ENCODE measurements at regions not wholly inside any gene's neighbourhood (a gene's known extent, or its start where the extent isn't known, plus 50 kb on each side); places are given as distances from the start of the nearest gene placed in this dataset.

DNA sequence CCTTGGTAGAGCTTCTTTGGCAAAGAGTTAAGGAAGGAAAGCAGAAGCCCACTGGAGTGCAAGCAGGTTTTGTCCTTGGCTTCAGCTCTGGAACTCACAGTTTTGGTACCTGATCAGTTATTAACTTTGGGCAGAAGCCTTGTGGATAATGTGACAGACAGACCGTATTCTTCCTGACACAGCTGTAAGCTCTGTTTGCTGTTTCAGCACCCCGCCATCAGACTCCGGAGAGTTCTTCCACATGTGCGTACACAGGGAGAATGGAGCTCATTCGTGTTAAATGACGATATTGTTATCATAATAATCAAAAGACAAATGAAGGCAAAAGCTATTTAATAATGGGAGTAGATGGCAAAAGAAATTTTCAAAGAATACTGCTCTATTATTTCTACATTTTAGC lies 155.1 kb upstream of the ARGLU1 start:
- no peak overlapping the region for H3K4me3 ChIP-seq
- intact Hi-C loops (cut with DNase I) = no loop called here
- no peaks in the 10 kb centered on the region for H3K4me1 ChIP-seq
- peak in 1 of 4 donors; percentile 41 for DNase-seq
- H3K9me3 ChIP-seq = peaks cover 0 to 13% of the 10 kb centered on the region in 2 donors
- no peak overlapping the region for H3K27ac ChIP-seq
- no peaks in the 10 kb centered on the region for H3K27me3 ChIP-seq
- TF ChIP-seq, protein P1, sequence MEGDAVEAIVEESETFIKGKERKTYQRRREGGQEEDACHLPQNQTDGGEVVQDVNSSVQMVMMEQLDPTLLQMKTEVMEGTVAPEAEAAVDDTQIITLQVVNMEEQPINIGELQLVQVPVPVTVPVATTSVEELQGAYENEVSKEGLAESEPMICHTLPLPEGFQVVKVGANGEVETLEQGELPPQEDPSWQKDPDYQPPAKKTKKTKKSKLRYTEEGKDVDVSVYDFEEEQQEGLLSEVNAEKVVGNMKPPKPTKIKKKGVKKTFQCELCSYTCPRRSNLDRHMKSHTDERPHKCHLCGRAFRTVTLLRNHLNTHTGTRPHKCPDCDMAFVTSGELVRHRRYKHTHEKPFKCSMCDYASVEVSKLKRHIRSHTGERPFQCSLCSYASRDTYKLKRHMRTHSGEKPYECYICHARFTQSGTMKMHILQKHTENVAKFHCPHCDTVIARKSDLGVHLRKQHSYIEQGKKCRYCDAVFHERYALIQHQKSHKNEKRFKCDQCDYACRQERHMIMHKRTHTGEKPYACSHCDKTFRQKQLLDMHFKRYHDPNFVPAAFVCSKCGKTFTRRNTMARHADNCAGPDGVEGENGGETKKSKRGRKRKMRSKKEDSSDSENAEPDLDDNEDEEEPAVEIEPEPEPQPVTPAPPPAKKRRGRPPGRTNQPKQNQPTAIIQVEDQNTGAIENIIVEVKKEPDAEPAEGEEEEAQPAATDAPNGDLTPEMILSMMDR (IDR thresholded peaks at IDR 0.05) = no peak
- no peaks in the 10 kb centered on the region for H3K36me3 ChIP-seq
- ATAC-seq = no peak

- TF ChIP-seq, protein P1 (IDR thresholded peaks at IDR 0.05) = no peak
- peak in 2 of 4 donors; percentile 37 to 46 for DNase-seq
- Histone ChIP-seq H3K27me3 (no peaks in the 10 kb centered on the region), H3K36me3 (no peaks in the 10 kb centered on the region), H3K4me1 (no peaks in the 10 kb centered on the region), H3K4me3 (no peak overlapping the region), H3K27ac (no peak overlapping the region), H3K9me3 (peaks cover 0 to 17% of the 10 kb centered on the region in 2 donors)
- intact Hi-C loops (cut with DNase I) = no loop called here
- no peak for ATAC-seq
These were observed 154.7 kb upstream of the ARGLU1 start for GRCh38 chr13:106722620-106723019.

GRCh38 chr13:106721599-106721998 lies 153.7 kb upstream of the ARGLU1 start:
- no peaks in the 10 kb centered on the region for H3K4me1 ChIP-seq
- H3K36me3 ChIP-seq = no peaks in the 10 kb centered on the region
- no peak overlapping the region for H3K4me3 ChIP-seq
- DNase-seq (no peak), ATAC-seq (no peak)
- H3K9me3 ChIP-seq = peaks cover 0 to 24% of the 10 kb centered on the region in 2 donors
- H3K27ac ChIP-seq = no peak overlapping the region
- TF ChIP-seq, protein P1 (IDR thresholded peaks at IDR 0.05) = no peak
- intact Hi-C loops (cut with DNase I) = no loop called here
- no peaks in the 10 kb centered on the region for H3K27me3 ChIP-seq

DNA sequence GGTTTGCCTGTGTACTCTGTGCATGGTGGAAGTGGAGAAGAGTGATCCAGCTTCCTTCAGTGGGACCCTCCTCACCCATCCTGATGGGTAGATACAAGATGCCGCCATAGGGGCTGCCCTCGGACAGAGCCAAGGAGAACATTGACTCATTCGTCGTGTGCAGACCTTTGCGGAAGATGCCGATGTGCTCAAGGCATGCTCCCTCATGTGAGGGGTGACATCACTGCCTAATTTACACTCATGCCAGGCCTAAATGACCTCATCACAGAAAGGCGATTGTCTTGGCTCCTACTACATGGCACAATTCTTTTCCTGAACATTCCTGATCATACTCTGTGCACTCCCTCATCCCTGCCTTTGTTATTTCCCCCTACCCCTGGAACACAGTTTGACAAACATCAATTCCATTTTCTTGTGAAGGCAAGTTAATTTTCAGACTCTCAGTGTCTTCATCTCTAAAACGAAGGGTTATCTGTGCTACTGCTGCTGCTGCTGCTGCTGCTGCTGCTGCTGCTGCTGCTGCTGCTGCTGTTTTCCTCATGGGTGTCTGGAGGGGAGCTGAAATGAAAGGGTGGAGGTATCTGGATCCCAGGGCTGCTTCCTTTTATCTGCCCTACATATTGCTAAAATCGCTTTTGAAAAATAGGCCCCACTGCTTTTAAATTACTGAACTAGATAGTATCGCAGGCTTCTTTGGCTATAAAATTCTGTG lies 146.5 kb upstream of the ARGLU1 start:
- Histone ChIP-seq H3K9me3 (peaks cover 0 to 23% of the 10 kb centered on the region in 2 donors), H3K27me3 (no peaks in the 10 kb centered on the region), H3K4me3 (no peak overlapping the region), H3K27ac (peak overlapping the region in 1 of 2 donors; percentile 20), H3K36me3 (no peaks in the 10 kb centered on the region), H3K4me1 (peaks cover 0 to 4% of the 10 kb centered on the region in 2 donors)
- ATAC-seq = no peak
- intact Hi-C loops (cut with DNase I) = no loop called here
- TF ChIP-seq, protein P1 (IDR thresholded peaks at IDR 0.05) = no peak
- DNase-seq = no peak

- intact Hi-C loops (cut with DNase I) = no loop called here
- TF ChIP-seq, protein P1 (IDR thresholded peaks at IDR 0.05) = no peak
- Histone ChIP-seq H3K36me3 (no peaks in the 10 kb centered on the region), H3K4me1 (peaks cover 0 to 4% of the 10 kb centered on the region in 2 donors), H3K4me3 (no peak overlapping the region), H3K9me3 (peaks cover 0 to 5% of the 10 kb centered on the region in 2 donors), H3K27ac (peak overlapping the region in 1 of 2 donors; percentile 43), H3K27me3 (no peaks in the 10 kb centered on the region)
- ATAC-seq (no peak), DNase-seq (peak in 1 of 4 donors; percentile 56)
These were observed 144.4 kb upstream of the ARGLU1 start for GRCh38 chr13:106712381-106712780.

Measured in left lung (tissue), 4 donors.